HEK293 (cell line): ENCODE measurements at regions not wholly inside any gene's neighbourhood (a gene's known extent, or its start where the extent isn't known, plus 50 kb on each side); places are given as distances from the start of the nearest gene placed in this dataset.

ENCODE experiments used
- CTCF ChIA-PET: fragments of 350-600 bp; formaldehyde crosslinking; extraction: SDS; loops from one replicate; lab custom pipeline; 2021; ENCODE audit warnings: antibody characterized with exemption; lab: Yijun Ruan, JAX
- POLR2A ChIA-PET: fragments of 300-600 bp; formaldehyde crosslinking; extraction: SDS; loops from one replicate; lab custom pipeline; 2020; ENCODE audit warnings: antibody characterized with exemption, inconsistent platforms; lab: Yijun Ruan, JAX
- H3K27ac ChIP-seq: fragments of 200-500 bp; sonication (Bioruptor generic); 2 replicates; pipeline ENCODE4 v1.5.1; 2014; ENCODE audit warnings: low read depth, low read length, control low read depth, inconsistent platforms; ENCODE audit errors: extremely low read depth
- H3K36me3 ChIP-seq, 2 experiments: fragments of 200-500 bp in 1 of 2; sonication (Bioruptor generic) in 1 of 2; 1 replicate in 1 of 2; 2 replicates in 1 of 2; pipeline ENCODE4 v1.5.1; 2014 to 2017; ENCODE audit warnings: inconsistent platforms in 2 of 2, low read length in 2 of 2; ENCODE audit not compliant: control insufficient read depth in 2 of 2, insufficient read depth in 1 of 2
- H3K4me1 ChIP-seq: fragments of 200-500 bp; sonication (Bioruptor generic); 2 replicates; pipeline ENCODE4 v1.5.1; 2014; ENCODE audit warnings: mild to moderate bottlenecking, low read length, inconsistent platforms; ENCODE audit not compliant: control insufficient read depth, insufficient read depth
- H3K4me3 ChIP-seq: 2 replicates; pipeline ENCODE4 v1.5.1; 2011; ENCODE audit warnings: low read depth, mild to moderate bottlenecking, control low read depth, low read length, moderate library complexity
- H3K9me3 ChIP-seq: fragments of 200-500 bp; sonication (Bioruptor generic); 2 replicates; pipeline ENCODE4 v1.5.1; 2014; ENCODE audit warnings: low read depth, low read length, inconsistent platforms; ENCODE audit not compliant: control insufficient read depth, insufficient read depth
- EGR2 ChIP-seq: fragments of 450-650 bp; formaldehyde crosslinking; IDR thresholded peaks from 2 replicates; pipeline ENCODE4 v1.5.1; 2016; ENCODE audit warnings: low read depth, missing biosample characterization, missing genetic modification characterization
- ELK4 ChIP-seq: IDR thresholded peaks from 2 replicates; pipeline ENCODE4 v1.6.1; 2011; ENCODE audit warnings: mild to moderate bottlenecking, low read depth, low read length, borderline replicate concordance
- GLIS2 ChIP-seq: fragments of 450-650 bp; formaldehyde crosslinking; IDR thresholded peaks from 2 replicates; pipeline ENCODE4 v1.5.1; 2016; ENCODE audit warnings: missing biosample characterization, missing genetic modification characterization
- MZF1 ChIP-seq: fragments of 450-650 bp; formaldehyde crosslinking; IDR thresholded peaks from 2 replicates; pipeline ENCODE4 v1.5.1; 2017; ENCODE audit warnings: missing biosample characterization, missing genetic modification characterization, borderline replicate concordance
- ZBTB44 ChIP-seq: fragments of 450-650 bp; IDR thresholded peaks from 2 replicates; pipeline ENCODE4 v1.5.1; 2018; ENCODE audit warnings: missing biosample characterization, mild to moderate bottlenecking, missing genetic modification characterization
- ZFP37 ChIP-seq: fragments of 450-650 bp; formaldehyde crosslinking; IDR thresholded peaks from 2 replicates; pipeline ENCODE4 v1.5.1; 2016; ENCODE audit warnings: missing biosample characterization, missing genetic modification characterization
- ZIC2 ChIP-seq: fragments of 450-650 bp; formaldehyde crosslinking; IDR thresholded peaks from 2 replicates; pipeline ENCODE4 v1.5.1; 2016; ENCODE audit warnings: missing biosample characterization, missing genetic modification characterization
- ZNF132 ChIP-seq: fragments of 450-650 bp; formaldehyde crosslinking; IDR thresholded peaks from 2 replicates; pipeline ENCODE4 v1.5.1; 2017; ENCODE audit warnings: missing biosample characterization, missing genetic modification characterization, borderline replicate concordance
- ZNF133 ChIP-seq: fragments of 450-650 bp; formaldehyde crosslinking; IDR thresholded peaks from 2 replicates; pipeline ENCODE4 v1.5.1; 2016; ENCODE audit warnings: missing biosample characterization, missing genetic modification characterization
- ZNF280D ChIP-seq: fragments of 450-650 bp; formaldehyde crosslinking; IDR thresholded peaks from 2 replicates; pipeline ENCODE4 v1.5.1; 2016; ENCODE audit warnings: missing biosample characterization, missing genetic modification characterization
- ZNF37A ChIP-seq: fragments of 450-650 bp; IDR thresholded peaks from 2 replicates; pipeline ENCODE4 v1.5.1; 2018; ENCODE audit warnings: missing biosample characterization, missing genetic modification characterization
- ZNF391 ChIP-seq: fragments of 450-650 bp; formaldehyde crosslinking; IDR thresholded peaks from 2 replicates; pipeline ENCODE4 v1.5.1; 2016; ENCODE audit warnings: low read depth, missing biosample characterization, missing genetic modification characterization, borderline replicate concordance
- ZNF404 ChIP-seq: fragments of 450-650 bp; formaldehyde crosslinking; IDR thresholded peaks from 2 replicates; pipeline ENCODE4 v1.5.1; 2017; ENCODE audit warnings: missing biosample characterization, missing genetic modification characterization
- ZNF510 ChIP-seq: fragments of 450-650 bp; formaldehyde crosslinking; IDR thresholded peaks from 2 replicates; pipeline ENCODE4 v1.5.1; 2018; ENCODE audit warnings: mild to moderate bottlenecking, missing genetic modification characterization, missing biosample characterization; ENCODE audit not compliant: insufficient replicate concordance
- ZNF521 ChIP-seq: fragments of 450-650 bp; formaldehyde crosslinking; IDR thresholded peaks from 2 replicates; pipeline ENCODE4 v1.5.1; 2017; ENCODE audit warnings: missing biosample characterization, mild to moderate bottlenecking, missing genetic modification characterization
- ZNF529 ChIP-seq: fragments of 450-650 bp; formaldehyde crosslinking; IDR thresholded peaks from 2 replicates; pipeline ENCODE4 v1.5.1; 2017; ENCODE audit warnings: missing genetic modification characterization, missing biosample characterization; ENCODE audit not compliant: insufficient replicate concordance
- ZNF596 ChIP-seq: fragments of 450-650 bp; IDR thresholded peaks from 2 replicates; pipeline ENCODE4 v1.5.0; 2018; ENCODE audit warnings: missing biosample characterization, mild to moderate bottlenecking, missing genetic modification characterization, moderate library complexity
- ZNF623 ChIP-seq: fragments of 450-650 bp; formaldehyde crosslinking; IDR thresholded peaks from 2 replicates; pipeline ENCODE4 v1.5.1; 2016; ENCODE audit warnings: missing biosample characterization, missing genetic modification characterization
- ZNF76 ChIP-seq: fragments of 450-650 bp; formaldehyde crosslinking; IDR thresholded peaks from 2 replicates; pipeline ENCODE4; 2016; ENCODE audit warnings: low read depth, missing biosample characterization, missing genetic modification characterization, borderline replicate concordance
- ZNF777 ChIP-seq: fragments of 450-650 bp; formaldehyde crosslinking; IDR thresholded peaks from 2 replicates; pipeline ENCODE4 v1.5.1; 2017; ENCODE audit warnings: missing biosample characterization, missing genetic modification characterization, borderline replicate concordance
- ZNF785 ChIP-seq: fragments of 450-650 bp; formaldehyde crosslinking; IDR thresholded peaks from 2 replicates; pipeline ENCODE4 v1.5.1; 2016; ENCODE audit warnings: missing biosample characterization, missing genetic modification characterization
- ZNF791 ChIP-seq: fragments of 450-650 bp; formaldehyde crosslinking; IDR thresholded peaks from 2 replicates; pipeline ENCODE4 v1.5.1; 2016; ENCODE audit warnings: missing biosample characterization, missing genetic modification characterization
- ZNF792 ChIP-seq: fragments of 450-650 bp; formaldehyde crosslinking; IDR thresholded peaks from 2 replicates; pipeline ENCODE4 v1.5.1; 2016; ENCODE audit warnings: missing biosample characterization, missing genetic modification characterization
- ZSCAN30 ChIP-seq: fragments of 450-650 bp; IDR thresholded peaks from 2 replicates; pipeline ENCODE4 v1.5.1; 2018; ENCODE audit warnings: missing biosample characterization, mild to moderate bottlenecking, missing genetic modification characterization, moderate library complexity

GRCh38 chr3:40992023-40992422, 207.3 kb upstream of the CTNNB1 start:
- no peak for TF ChIP-seq ZNF596
- no peak for TF ChIP-seq ZNF785 (tag by site-specific recombination)
- no peak for TF ChIP-seq GLIS2 (tag by site-specific recombination)
- TF ChIP-seq ZNF777 (tag by site-specific recombination): no peak
- no peak for TF ChIP-seq ZNF37A (tag by site-specific recombination)
- TF ChIP-seq ZBTB44 (tag by site-specific recombination): no peak
- TF ChIP-seq ZNF521 (tag by site-specific recombination): no peak
- TF ChIP-seq ZNF623 (tag by site-specific recombination): no peak
- no peak for TF ChIP-seq ZNF132 (tag by site-specific recombination)
- TF ChIP-seq ELK4: no peak
- TF ChIP-seq ZSCAN30 (tag by site-specific recombination): no peak
- no peak for TF ChIP-seq ZNF391 (tag by site-specific recombination)
- no peak for TF ChIP-seq ZNF76 (tag by site-specific recombination)
- TF ChIP-seq ZIC2 (tag by site-specific recombination): no peak
- TF ChIP-seq ZNF792 (tag by site-specific recombination): no peak
- TF ChIP-seq ZNF529 (tag by site-specific recombination): no peak
- TF ChIP-seq ZFP37 (tag by site-specific recombination): no peak
- TF ChIP-seq ZNF280D (tag by site-specific recombination): no peak
- no peak for TF ChIP-seq ZNF133 (tag by site-specific recombination)
- TF ChIP-seq ZNF791 (tag by site-specific recombination): no peak
- POLR2A ChIA-PET: no interaction called here
- no peaks in the 10 kb centered on the region for H3K36me3 ChIP-seq
- no peaks in the 10 kb centered on the region for H3K4me1 ChIP-seq
- CTCF ChIA-PET: no interaction called here
- H3K9me3 ChIP-seq: no peaks in the 10 kb centered on the region
- no peak overlapping the region for H3K27ac ChIP-seq
- no peak overlapping the region for H3K4me3 ChIP-seq

- TF ChIP-seq ZNF510 (tag by site-specific recombination) (no peak), MZF1 (tag by site-specific recombination) (no peak), EGR2 (no peak), ZNF404 (tag by site-specific recombination) (no peak)
- TF ChIP-seq, all 188 proteins: peak for 0
- no peak overlapping the region for H3K4me3 ChIP-seq
- no peaks in the 10 kb centered on the region for H3K9me3 ChIP-seq
- no peaks in the 10 kb centered on the region for H3K4me1 ChIP-seq
- CTCF ChIA-PET: no interaction called here
- POLR2A ChIA-PET: no interaction called here
- no peaks in the 10 kb centered on the region for H3K36me3 ChIP-seq
- no peak overlapping the region for H3K27ac ChIP-seq
These were observed 204.7 kb upstream of the CTNNB1 start for GRCh38 chr3:40994611-40995010.
